ENCODE measurements at regions not wholly inside any gene's neighbourhood (a gene's known extent, or its start where the extent isn't known, plus 50 kb on each side); places are given as distances from the start of the nearest gene placed in this dataset.

DNA sequence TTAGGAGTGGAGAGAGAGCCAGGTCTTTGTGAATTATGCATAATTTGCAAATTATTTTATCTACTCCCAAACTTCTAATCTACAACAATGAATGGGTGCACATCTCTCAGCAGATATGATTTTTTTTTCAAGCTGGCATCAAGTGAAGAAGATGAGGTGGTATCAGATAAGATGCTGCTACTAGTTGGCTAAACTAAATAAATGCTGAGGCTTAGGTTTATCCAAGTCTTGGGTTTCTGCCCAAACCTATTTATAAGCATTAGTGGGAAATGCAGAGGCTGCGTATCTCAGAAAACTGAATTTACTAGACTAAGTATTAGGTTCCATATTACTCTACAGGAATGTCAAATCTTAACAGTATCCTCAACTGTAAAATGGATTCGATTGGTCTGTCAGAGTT, 703.0 kb upstream of the CELF2 start:
- TF ChIP-seq CTCF (conservative IDR thresholded peaks at IDR 0.05) (no peak), EZH2 (IDR thresholded peaks at IDR 0.05; ENCODE audit: low read depth) (no peak)
